Osteocyte (in vitro differentiated cells): ENCODE measurements at regions not wholly inside any gene's neighbourhood (a gene's known extent, or its start where the extent isn't known, plus 50 kb on each side); places are given as distances from the start of the nearest gene placed in this dataset.
"Not testable (repeated sequence)": the region's sequence is repeated elsewhere in the genome, so short reads cannot be mapped to it uniquely, and the experiment has no call there.

Experiments
- DNase-seq: peaks from one replicate; pipeline ENCODE4 v3.0.0; 2021; ENCODE audit warnings: mixed read lengths; ENCODE audit not compliant: unreplicated experiment; ENCODE audit errors: extremely low spot score
- H3K27ac Mint-ChIP-seq: one replicate; pipeline ENCODE4 v1.8.0; 2021; ENCODE audit warnings: mild to moderate bottlenecking, mixed read lengths; ENCODE audit not compliant: unreplicated experiment
- H3K27me3 Mint-ChIP-seq: one replicate; pipeline ENCODE4 v1.8.0; 2021; ENCODE audit warnings: mixed read lengths; ENCODE audit not compliant: unreplicated experiment
- H3K36me3 Mint-ChIP-seq: one replicate; pipeline ENCODE4 v1.8.0; 2021; ENCODE audit warnings: mixed read lengths; ENCODE audit not compliant: unreplicated experiment
- H3K4me1 Mint-ChIP-seq: one replicate; pipeline ENCODE4 v1.8.0; 2021; ENCODE audit warnings: mixed read lengths; ENCODE audit not compliant: unreplicated experiment
- H3K4me3 Mint-ChIP-seq: one replicate; pipeline ENCODE4 v1.8.0; 2021; ENCODE audit warnings: mild to moderate bottlenecking, moderate library complexity, mixed read lengths; ENCODE audit not compliant: unreplicated experiment
- H3K9me3 Mint-ChIP-seq: one replicate; pipeline ENCODE4 v1.8.0; 2021; ENCODE audit warnings: mixed read lengths; ENCODE audit not compliant: unreplicated experiment
- TF ChIP-seq, protein P1 (sequence below): fragments of 200-600 bp; sonication (generic); IDR thresholded peaks from 2 replicates; pipeline ENCODE4 v1.5.0; 2021; ENCODE audit warnings: antibody characterized with exemption, mild to moderate bottlenecking, moderate library complexity

DNA sequence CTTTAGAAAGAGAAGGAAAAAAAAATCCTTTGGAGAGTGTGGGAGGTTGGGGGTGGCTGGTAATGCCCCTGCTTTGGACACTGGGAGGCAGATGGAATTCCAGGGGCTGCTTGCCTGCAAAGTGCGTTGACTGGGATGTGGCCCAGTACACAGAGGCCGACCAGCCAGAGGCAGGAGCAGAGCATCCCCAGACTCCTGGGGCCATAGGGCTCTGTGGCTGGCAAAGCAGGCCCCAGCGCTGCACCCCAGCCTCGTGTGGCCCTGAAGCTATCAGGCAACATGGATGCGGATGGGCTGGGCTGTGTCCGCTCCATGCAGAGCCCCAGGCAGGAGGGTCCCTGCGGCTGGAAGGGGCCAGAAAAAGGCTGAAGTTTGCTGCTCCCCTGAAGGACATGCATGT, 361.6 kb upstream of the FZD8 start:
- no peak for DNase-seq
- H3K36me3 Mint-ChIP-seq: peaks cover 2% of the 10 kb centered on the region
- no peak overlapping the region for H3K27ac Mint-ChIP-seq

DNA sequence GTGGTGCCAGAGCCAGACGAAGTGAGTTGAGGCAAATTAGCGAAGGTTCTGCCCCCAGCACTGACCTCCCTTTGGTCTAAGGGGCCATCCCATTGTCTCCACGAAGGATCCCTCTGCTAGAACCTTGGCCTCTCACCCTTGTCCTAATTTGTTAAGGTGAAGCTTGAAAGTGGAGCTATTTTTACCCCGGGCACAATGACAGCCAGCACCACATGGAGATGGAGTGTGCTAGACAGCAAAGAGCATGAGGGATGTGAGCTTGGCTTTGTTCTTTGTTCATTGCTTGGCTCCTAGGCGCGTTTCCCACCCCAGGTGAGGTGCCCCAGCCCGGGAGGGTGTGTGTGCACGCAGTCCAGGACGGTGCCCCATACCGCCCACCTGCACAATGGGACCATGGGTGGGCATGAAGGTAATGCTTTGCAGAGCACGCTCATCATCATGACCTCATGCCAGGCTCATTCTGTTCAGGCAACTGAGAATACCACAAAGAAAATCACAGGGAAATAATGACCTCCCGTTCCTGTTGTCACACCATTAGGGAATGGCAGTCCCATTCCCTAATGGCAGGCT, 361.0 kb upstream of the FZD8 start:
- no peak for DNase-seq
- TF ChIP-seq, protein P1, sequence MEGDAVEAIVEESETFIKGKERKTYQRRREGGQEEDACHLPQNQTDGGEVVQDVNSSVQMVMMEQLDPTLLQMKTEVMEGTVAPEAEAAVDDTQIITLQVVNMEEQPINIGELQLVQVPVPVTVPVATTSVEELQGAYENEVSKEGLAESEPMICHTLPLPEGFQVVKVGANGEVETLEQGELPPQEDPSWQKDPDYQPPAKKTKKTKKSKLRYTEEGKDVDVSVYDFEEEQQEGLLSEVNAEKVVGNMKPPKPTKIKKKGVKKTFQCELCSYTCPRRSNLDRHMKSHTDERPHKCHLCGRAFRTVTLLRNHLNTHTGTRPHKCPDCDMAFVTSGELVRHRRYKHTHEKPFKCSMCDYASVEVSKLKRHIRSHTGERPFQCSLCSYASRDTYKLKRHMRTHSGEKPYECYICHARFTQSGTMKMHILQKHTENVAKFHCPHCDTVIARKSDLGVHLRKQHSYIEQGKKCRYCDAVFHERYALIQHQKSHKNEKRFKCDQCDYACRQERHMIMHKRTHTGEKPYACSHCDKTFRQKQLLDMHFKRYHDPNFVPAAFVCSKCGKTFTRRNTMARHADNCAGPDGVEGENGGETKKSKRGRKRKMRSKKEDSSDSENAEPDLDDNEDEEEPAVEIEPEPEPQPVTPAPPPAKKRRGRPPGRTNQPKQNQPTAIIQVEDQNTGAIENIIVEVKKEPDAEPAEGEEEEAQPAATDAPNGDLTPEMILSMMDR: no peak
- H3K9me3 Mint-ChIP-seq: peaks cover 11% of the 10 kb centered on the region
- peaks cover under 1% of the 10 kb centered on the region for H3K4me1 Mint-ChIP-seq
- H3K36me3 Mint-ChIP-seq: peaks cover 2% of the 10 kb centered on the region
- H3K27me3 Mint-ChIP-seq: peaks cover 3% of the 10 kb centered on the region
- no peak overlapping the region for H3K27ac Mint-ChIP-seq
- H3K4me3 Mint-ChIP-seq: no peak overlapping the region

More for the DNA sequence above, 361.6 kb upstream of the FZD8 start:
- H3K9me3 Mint-ChIP-seq: peaks cover 11% of the 10 kb centered on the region
- TF ChIP-seq, protein P1: no peak
- no peaks in the 10 kb centered on the region for H3K4me1 Mint-ChIP-seq
- no peak overlapping the region for H3K4me3 Mint-ChIP-seq
- no peaks in the 10 kb centered on the region for H3K27me3 Mint-ChIP-seq

DNA sequence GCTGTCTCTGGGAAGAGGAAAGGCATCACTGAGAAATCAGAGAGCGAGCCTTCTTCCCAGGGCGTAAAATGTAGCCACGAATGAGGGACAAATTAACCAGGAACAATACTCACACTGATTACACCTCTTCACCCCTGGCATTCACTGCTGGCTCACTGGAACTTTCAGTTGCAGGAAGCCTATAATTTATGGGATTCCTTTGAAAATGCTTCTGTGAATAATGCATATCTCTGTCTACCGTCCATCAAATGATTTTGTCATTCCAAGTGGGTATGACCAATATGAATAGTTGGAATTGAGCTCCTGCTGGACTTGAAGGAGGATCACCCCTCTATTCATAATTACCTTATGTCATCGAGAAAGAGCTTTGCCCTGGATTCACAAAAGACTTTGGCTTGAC, 360.3 kb upstream of the FZD8 start:
- Mint-ChIP-seq H3K27me3 (peaks cover 3% of the 10 kb centered on the region), H3K9me3 (peaks cover 11% of the 10 kb centered on the region), H3K27ac (no peak overlapping the region), H3K4me1 (peaks cover 2% of the 10 kb centered on the region), H3K4me3 (no peak overlapping the region), H3K36me3 (peaks cover 2% of the 10 kb centered on the region)
- TF ChIP-seq, protein P1: no peak
- no peak for DNase-seq

DNA sequence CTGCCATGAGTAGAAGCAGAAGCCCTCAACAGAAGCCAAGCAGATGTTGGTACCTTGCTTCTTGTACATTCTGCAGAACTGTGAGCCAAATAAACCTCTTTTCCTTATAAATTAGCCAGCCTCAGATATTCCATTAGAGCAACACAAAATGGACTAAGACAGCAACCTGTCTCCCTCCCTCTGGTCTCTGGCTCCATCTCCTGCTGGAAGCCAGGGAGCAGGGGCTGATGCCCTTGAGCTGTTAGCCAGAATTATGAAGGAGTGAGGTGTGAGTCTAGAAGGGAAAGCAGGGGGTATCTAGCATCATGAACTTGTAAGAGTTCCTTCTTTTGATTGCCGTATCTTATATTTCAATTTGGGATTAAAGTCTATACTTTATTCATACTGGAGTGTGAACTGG, 358.7 kb upstream of the FZD8 start:
- H3K9me3 Mint-ChIP-seq: peaks cover 11% of the 10 kb centered on the region
- not testable (repeated sequence) for H3K36me3 Mint-ChIP-seq, H3K4me3 Mint-ChIP-seq, DNase-seq, H3K4me1 Mint-ChIP-seq, H3K27ac Mint-ChIP-seq, H3K27me3 Mint-ChIP-seq

DNA sequence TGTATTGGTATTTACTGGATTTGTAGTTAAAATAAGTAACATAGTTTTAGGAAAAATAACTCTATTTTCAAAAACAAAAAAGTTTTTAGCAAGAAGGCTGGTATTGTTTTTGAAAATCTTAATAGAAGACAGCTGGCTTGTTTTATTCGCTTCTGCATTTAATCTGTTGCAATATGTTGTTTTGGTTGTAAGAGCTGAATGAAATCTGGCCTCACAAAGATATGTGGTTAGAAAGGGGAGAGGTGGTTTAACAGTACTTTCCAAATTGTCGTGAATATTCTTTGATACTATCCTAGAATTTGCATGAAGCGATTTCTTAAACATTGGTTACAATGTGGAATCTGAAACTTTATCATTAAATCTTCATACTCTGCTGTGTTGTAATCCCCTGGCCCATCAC, 355.9 kb upstream of the FZD8 start:
- DNase-seq: no peak
- H3K4me3 Mint-ChIP-seq: no peak overlapping the region
- no peak overlapping the region for H3K27ac Mint-ChIP-seq
- H3K4me1 Mint-ChIP-seq: peaks cover 2% of the 10 kb centered on the region
- H3K27me3 Mint-ChIP-seq: peaks cover 7% of the 10 kb centered on the region
- TF ChIP-seq, protein P1: no peak
- peaks cover 11% of the 10 kb centered on the region for H3K9me3 Mint-ChIP-seq
- H3K36me3 Mint-ChIP-seq: peaks cover 2% of the 10 kb centered on the region

DNA sequence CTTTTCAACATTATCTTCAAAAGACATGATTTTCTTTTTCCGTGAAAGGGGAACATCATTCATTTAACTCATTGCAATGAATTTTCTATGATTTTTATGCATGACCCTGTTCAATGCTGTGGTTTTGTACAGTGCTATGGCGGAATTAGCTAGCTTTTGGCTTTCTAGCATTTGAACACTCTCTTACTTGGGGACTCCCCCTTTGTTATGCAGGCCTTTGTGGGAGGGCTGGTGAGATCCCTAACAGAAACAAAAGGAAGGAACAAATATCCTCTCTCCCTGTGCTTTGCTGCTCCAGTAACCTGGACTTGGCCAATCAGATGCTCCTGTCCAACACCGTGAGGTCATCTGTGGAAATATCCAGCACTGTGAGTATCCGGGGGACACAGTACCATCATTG, 353.4 kb upstream of the FZD8 start:
- H3K9me3 Mint-ChIP-seq: peaks cover under 1% of the 10 kb centered on the region
- no peak overlapping the region for H3K4me3 Mint-ChIP-seq
- DNase-seq: no peak
- peaks cover 2% of the 10 kb centered on the region for H3K4me1 Mint-ChIP-seq
- H3K27me3 Mint-ChIP-seq: peaks cover 7% of the 10 kb centered on the region
- no peak overlapping the region for H3K27ac Mint-ChIP-seq
- H3K36me3 Mint-ChIP-seq: no peaks in the 10 kb centered on the region
- TF ChIP-seq, protein P1: no peak
